Stimulated activated naive CD8-positive, alpha-beta T cell treated with anti-CD3 and anti-CD28 coated beads, Interleukin-15, Interleukin-2, amounts not matched to agents 100 ng/mL and 50 ng/mL, for 24 hours (primary cell): ENCODE measurements at regions not wholly inside any gene's neighbourhood (a gene's known extent, or its start where the extent isn't known, plus 50 kb on each side); places are given as distances from the start of the nearest gene placed in this dataset.

ENCODE experiments used
- H3K27ac Mint-ChIP-seq: one replicate; pipeline ENCODE4 v1.8.0; 2021; ENCODE audit warnings: mild to moderate bottlenecking, mixed read lengths
- H3K27me3 Mint-ChIP-seq: one replicate; pipeline ENCODE4 v1.8.0; 2021; ENCODE audit warnings: mixed read lengths
- H3K36me3 Mint-ChIP-seq: one replicate; pipeline ENCODE4 v1.8.0; 2021; ENCODE audit warnings: low read depth, mixed read lengths
- H3K4me1 Mint-ChIP-seq: one replicate; pipeline ENCODE4 v1.8.0; 2021; ENCODE audit warnings: low read depth, mixed read lengths
- H3K4me3 Mint-ChIP-seq: one replicate; pipeline ENCODE4 v1.8.0; 2021; ENCODE audit warnings: mild to moderate bottlenecking, mixed read lengths
- H3K9me3 Mint-ChIP-seq: one replicate; pipeline ENCODE4 v1.8.0; 2021; ENCODE audit warnings: mixed read lengths

- Mint-ChIP-seq H3K9me3 (no peaks in the 10 kb centered on the region), H3K27me3 (no peaks in the 10 kb centered on the region)
Measured at GRCh38 chr15:62474771-62475124, 309.7 kb upstream of the C2CD4B start.

GRCh38 chr15:62475591-62475990 is 310.5 kb upstream of the C2CD4B start:
- Mint-ChIP-seq H3K27ac (no peak overlapping the region), H3K36me3 (no peaks in the 10 kb centered on the region), H3K4me3 (no peak overlapping the region), H3K9me3 (no peaks in the 10 kb centered on the region), H3K4me1 (no peaks in the 10 kb centered on the region), H3K27me3 (no peaks in the 10 kb centered on the region)

More at GRCh38 chr15:62474771-62475124, 309.7 kb upstream of the C2CD4B start:
- no peak overlapping the region for H3K27ac Mint-ChIP-seq
- H3K4me3 Mint-ChIP-seq = no peak overlapping the region
- no peaks in the 10 kb centered on the region for H3K36me3 Mint-ChIP-seq
- no peaks in the 10 kb centered on the region for H3K4me1 Mint-ChIP-seq

GRCh38 chr15:62476163-62476562 is 311.1 kb upstream of the C2CD4B start:
- Mint-ChIP-seq H3K36me3 (no peaks in the 10 kb centered on the region), H3K4me1 (no peaks in the 10 kb centered on the region), H3K9me3 (no peaks in the 10 kb centered on the region), H3K4me3 (no peak overlapping the region), H3K27me3 (no peaks in the 10 kb centered on the region), H3K27ac (no peak overlapping the region)

- Mint-ChIP-seq H3K4me1 (no peaks in the 10 kb centered on the region), H3K4me3 (no peak overlapping the region), H3K27ac (no peak overlapping the region), H3K27me3 (no peaks in the 10 kb centered on the region), H3K36me3 (no peaks in the 10 kb centered on the region), H3K9me3 (no peaks in the 10 kb centered on the region)
Measured at GRCh38 chr15:62477929-62478328, 312.8 kb upstream of the C2CD4B start.

- Mint-ChIP-seq H3K4me1 (no peaks in the 10 kb centered on the region), H3K9me3 (no peaks in the 10 kb centered on the region), H3K4me3 (no peak overlapping the region), H3K27ac (no peak overlapping the region), H3K27me3 (peaks cover 5% of the 10 kb centered on the region), H3K36me3 (no peaks in the 10 kb centered on the region)
Measured at GRCh38 chr15:62482785-62483429, 317.8 kb upstream of the C2CD4B start.

- H3K36me3 Mint-ChIP-seq = no peaks in the 10 kb centered on the region
Measured at GRCh38 chr15:62483814-62484213, 318.7 kb upstream of the C2CD4B start.

GRCh38 chr15:62485170-62485720 is 320.2 kb upstream of the C2CD4B start:
- Mint-ChIP-seq H3K27ac (no peak overlapping the region), H3K4me1 (no peaks in the 10 kb centered on the region), H3K27me3 (peaks cover 12% of the 10 kb centered on the region), H3K4me3 (no peak overlapping the region), H3K9me3 (no peaks in the 10 kb centered on the region), H3K36me3 (no peaks in the 10 kb centered on the region)

More at GRCh38 chr15:62483814-62484213, 318.7 kb upstream of the C2CD4B start:
- Mint-ChIP-seq H3K4me3 (no peak overlapping the region), H3K9me3 (no peaks in the 10 kb centered on the region), H3K27ac (no peak overlapping the region), H3K27me3 (peaks cover 12% of the 10 kb centered on the region), H3K4me1 (no peaks in the 10 kb centered on the region)

GRCh38 chr15:62486041-62486440 is 321.0 kb upstream of the C2CD4B start:
- no peaks in the 10 kb centered on the region for H3K9me3 Mint-ChIP-seq

GRCh38 chr15:62488387-62488786 is 323.3 kb upstream of the C2CD4B start:
- peaks cover 16% of the 10 kb centered on the region for H3K27me3 Mint-ChIP-seq
- no peak overlapping the region for H3K4me3 Mint-ChIP-seq
- no peaks in the 10 kb centered on the region for H3K36me3 Mint-ChIP-seq
- H3K27ac Mint-ChIP-seq = no peak overlapping the region
- no peaks in the 10 kb centered on the region for H3K4me1 Mint-ChIP-seq
- H3K9me3 Mint-ChIP-seq = no peaks in the 10 kb centered on the region

More at GRCh38 chr15:62486041-62486440, 321.0 kb upstream of the C2CD4B start:
- Mint-ChIP-seq H3K36me3 (no peaks in the 10 kb centered on the region), H3K4me1 (no peaks in the 10 kb centered on the region), H3K27me3 (peaks cover 12% of the 10 kb centered on the region), H3K27ac (no peak overlapping the region), H3K4me3 (no peak overlapping the region)

- no peaks in the 10 kb centered on the region for H3K4me1 Mint-ChIP-seq
- H3K9me3 Mint-ChIP-seq = no peaks in the 10 kb centered on the region
- H3K27ac Mint-ChIP-seq = no peak overlapping the region
- H3K36me3 Mint-ChIP-seq = no peaks in the 10 kb centered on the region
- H3K27me3 Mint-ChIP-seq = peaks cover 11% of the 10 kb centered on the region
- H3K4me3 Mint-ChIP-seq = no peak overlapping the region
Measured at GRCh38 chr15:62491642-62492041, 326.6 kb upstream of the C2CD4B start.

- Mint-ChIP-seq H3K27ac (no peak overlapping the region), H3K27me3 (peaks cover 11% of the 10 kb centered on the region), H3K4me3 (no peak overlapping the region), H3K9me3 (no peaks in the 10 kb centered on the region), H3K4me1 (no peaks in the 10 kb centered on the region), H3K36me3 (no peaks in the 10 kb centered on the region)
Measured at GRCh38 chr15:62492900-62493299, 327.8 kb upstream of the C2CD4B start.

- no peak overlapping the region for H3K27ac Mint-ChIP-seq
- no peak overlapping the region for H3K4me3 Mint-ChIP-seq
- no peaks in the 10 kb centered on the region for H3K36me3 Mint-ChIP-seq
- H3K9me3 Mint-ChIP-seq = no peaks in the 10 kb centered on the region
- peaks cover 4% of the 10 kb centered on the region for H3K27me3 Mint-ChIP-seq
- H3K4me1 Mint-ChIP-seq = no peaks in the 10 kb centered on the region
Measured at GRCh38 chr15:62494197-62494596, 329.1 kb upstream of the C2CD4B start.

- peaks cover 4% of the 10 kb centered on the region for H3K27me3 Mint-ChIP-seq
- no peaks in the 10 kb centered on the region for H3K9me3 Mint-ChIP-seq
- H3K4me3 Mint-ChIP-seq = no peak overlapping the region
- no peaks in the 10 kb centered on the region for H3K36me3 Mint-ChIP-seq
- H3K27ac Mint-ChIP-seq = no peak overlapping the region
- H3K4me1 Mint-ChIP-seq = no peaks in the 10 kb centered on the region
Measured at GRCh38 chr15:62495670-62496614, 330.9 kb upstream of the C2CD4B start.

- Mint-ChIP-seq H3K9me3 (no peaks in the 10 kb centered on the region), H3K27me3 (peaks cover 4% of the 10 kb centered on the region), H3K4me3 (no peak overlapping the region), H3K36me3 (no peaks in the 10 kb centered on the region), H3K4me1 (no peaks in the 10 kb centered on the region), H3K27ac (no peak overlapping the region)
Measured at GRCh38 chr15:62497356-62497755, 332.3 kb upstream of the C2CD4B start.

GRCh38 chr15:62498278-62498677 is 333.2 kb upstream of the C2CD4B start:
- H3K4me3 Mint-ChIP-seq = no peak overlapping the region
- no peaks in the 10 kb centered on the region for H3K9me3 Mint-ChIP-seq
- H3K27ac Mint-ChIP-seq = no peak overlapping the region
- no peaks in the 10 kb centered on the region for H3K4me1 Mint-ChIP-seq
- no peaks in the 10 kb centered on the region for H3K36me3 Mint-ChIP-seq
- H3K27me3 Mint-ChIP-seq = no peaks in the 10 kb centered on the region
